Adrenal gland (tissue), 5 donors: ENCODE measurements at regions not wholly inside any gene's neighbourhood (a gene's known extent, or its start where the extent isn't known, plus 50 kb on each side); places are given as distances from the start of the nearest gene placed in this dataset.

ENCODE experiments used
- CTCF ChIP-seq, 6 experiments: fragments of 450-650 bp in 4 of 6; fragments of 200-600 bp in 2 of 6; sonication (generic) in 1 of 6; IDR thresholded peaks; 1 replicate in 5 of 6; 2 replicates in 1 of 6; pipeline versions ENCODE4 v1.5.1 to v1.8.0; 2016 to 2021; ENCODE audit warnings: antibody characterized with exemption in 6 of 6, mild to moderate bottlenecking in 2 of 6, moderate library complexity in 1 of 6
- POLR2A ChIP-seq, 2 donors: fragments of 450-650 bp; IDR thresholded peaks; one replicate each; pipeline ENCODE4 v1.6.1; 2017; ENCODE audit warnings: antibody characterized with exemption in 2 of 2, mild to moderate bottlenecking in 2 of 2, moderate library complexity in 1 of 2
- donor health status: DM: no; HTN: no; CAD: no.

GRCh38 chr17:55990332-55991006 lies 162.8 kb upstream of the ANKFN1 start:
- TF ChIP-seq POLR2A (IDR thresholded peaks at IDR 0.05) (no peak), CTCF (IDR thresholded peaks at IDR 0.05) (no peak)
